ENCODE measurements at regions not wholly inside any gene's neighbourhood (a gene's known extent, or its start where the extent isn't known, plus 50 kb on each side); places are given as distances from the start of the nearest gene placed in this dataset.

- TF ChIP-seq POLR2A (IDR thresholded peaks at IDR 0.05; ENCODE audit: control extremely low read depth in 1 of 2, low read depth in 2 of 2, low read length in 2 of 2) (no peak), ZNF274 (IDR thresholded peaks at IDR 0.05; ENCODE audit: borderline replicate concordance, extremely low read depth, low read length) (no peak), CTCF (IDR thresholded peaks at IDR 0.05; ENCODE audit: control extremely low read depth in 1 of 3, insufficient read depth in 1 of 3, low read depth in 1 of 3, low read length in 3 of 3) (no peak)
These were observed 114.9 kb upstream of the MYCN start for GRCh38 chr2:15825276-15825980.
